NCI-H226 (cell line): ENCODE measurements at regions not wholly inside any gene's neighbourhood (a gene's known extent, or its start where the extent isn't known, plus 50 kb on each side); places are given as distances from the start of the nearest gene placed in this dataset.
"Not testable (repeated sequence)": the region's sequence is repeated elsewhere in the genome, so short reads cannot be mapped to it uniquely, and the experiment has no call there.

Experiments used
- DNase-seq: peaks from one replicate; pipeline ENCODE4 v3.0.0-alpha.2; 2015

DNA sequence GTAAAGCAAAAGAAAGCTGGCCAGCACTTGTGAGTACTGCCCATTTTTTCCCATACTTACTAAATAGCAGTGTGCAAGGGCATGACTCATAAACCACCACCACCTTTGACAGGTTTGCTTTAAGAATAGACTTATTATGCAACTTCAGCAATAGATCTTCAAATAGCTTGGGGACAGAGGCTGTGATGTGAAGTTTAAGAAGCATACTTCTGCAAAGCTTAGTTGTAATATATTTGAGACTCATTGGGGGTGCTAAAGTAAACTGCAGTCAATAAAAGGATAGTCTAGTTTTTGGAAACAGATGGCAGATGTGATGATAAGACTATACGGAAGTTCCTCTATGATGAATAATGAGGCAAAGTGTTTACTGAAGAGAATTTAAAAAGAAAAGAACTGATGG is 210.0 kb downstream of the PLA2G4A start:
- DNase-seq, result peak; percentile 75

DNA sequence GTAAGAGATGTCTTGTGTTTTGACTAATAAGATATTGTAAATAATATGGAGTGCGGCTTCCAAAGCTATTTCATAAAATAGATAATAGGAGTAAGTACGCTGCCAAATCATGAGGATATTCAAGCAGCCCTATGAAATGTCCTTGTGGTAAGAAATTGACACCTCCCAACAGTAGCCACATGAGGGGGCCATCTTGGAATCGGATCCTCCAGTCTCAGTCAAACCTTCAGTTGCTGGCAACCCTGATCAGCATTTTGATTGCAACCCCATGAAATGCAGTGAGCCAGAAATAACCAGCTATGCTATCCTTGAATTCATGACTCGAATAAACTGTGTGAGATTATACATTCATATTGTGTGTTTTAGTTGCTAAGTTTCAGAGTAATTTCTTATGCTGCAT is 212.4 kb downstream of the PLA2G4A start:
- no peak for DNase-seq

DNA sequence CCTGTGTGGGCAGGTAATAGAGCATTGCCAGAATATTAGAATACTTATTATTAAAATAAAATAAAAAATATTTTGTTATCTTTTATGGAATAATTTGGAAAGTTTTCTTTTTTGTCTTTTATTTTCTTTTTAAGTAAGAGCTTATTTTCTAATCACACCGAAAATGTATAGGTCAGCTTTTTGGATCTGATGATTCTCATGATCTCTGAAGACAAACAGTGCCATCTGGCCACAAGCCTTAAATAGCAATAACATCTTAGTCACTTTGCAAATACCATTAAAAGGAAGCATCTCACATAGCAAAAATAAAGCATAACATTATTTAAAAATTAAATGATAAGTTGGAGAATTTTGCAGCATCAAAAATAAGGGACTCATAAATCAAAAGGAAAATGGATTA is 213.8 kb downstream of the PLA2G4A start:
- DNase-seq, result no peak

DNA sequence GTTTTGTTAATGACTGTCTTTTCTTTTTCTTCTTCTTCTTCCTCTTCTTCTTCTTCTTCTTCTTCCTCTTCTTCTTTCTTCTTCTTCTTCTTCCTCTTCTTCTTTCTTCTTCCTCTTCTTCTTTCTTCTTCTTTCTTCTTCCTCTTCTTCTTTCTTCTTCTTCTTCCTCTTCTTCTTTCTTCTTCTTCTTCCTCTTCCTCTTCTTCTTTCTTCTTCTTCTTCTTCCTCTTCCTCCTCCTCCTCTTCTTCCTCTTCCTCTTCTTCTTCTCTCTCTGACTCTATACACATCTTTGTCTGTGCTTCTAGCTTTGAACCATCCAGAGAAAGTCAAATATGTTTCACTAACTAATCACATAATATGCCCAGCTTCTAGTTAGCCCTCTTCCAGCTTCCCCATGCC is 214.7 kb downstream of the PLA2G4A start:
- DNase-seq, result not testable (repeated sequence)

DNA sequence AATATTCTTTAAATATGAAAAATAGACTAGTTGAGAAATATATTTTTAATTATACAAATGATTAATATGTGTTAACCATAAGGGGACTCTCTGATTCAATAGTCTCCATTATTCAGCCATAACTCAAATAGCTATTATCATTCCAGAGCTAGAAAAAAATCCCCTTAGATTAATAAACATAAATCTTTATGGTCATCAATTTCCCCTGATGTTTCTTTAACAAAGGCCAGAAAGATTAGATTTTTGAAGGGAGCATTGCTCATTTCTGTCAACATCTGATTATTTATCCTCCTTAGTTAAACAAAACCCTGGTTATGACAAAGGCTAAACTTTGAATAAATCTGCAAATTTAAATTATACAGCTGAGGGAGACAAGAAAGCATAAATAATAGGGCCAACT is 215.7 kb downstream of the PLA2G4A start:
- DNase-seq, result no peak

DNA sequence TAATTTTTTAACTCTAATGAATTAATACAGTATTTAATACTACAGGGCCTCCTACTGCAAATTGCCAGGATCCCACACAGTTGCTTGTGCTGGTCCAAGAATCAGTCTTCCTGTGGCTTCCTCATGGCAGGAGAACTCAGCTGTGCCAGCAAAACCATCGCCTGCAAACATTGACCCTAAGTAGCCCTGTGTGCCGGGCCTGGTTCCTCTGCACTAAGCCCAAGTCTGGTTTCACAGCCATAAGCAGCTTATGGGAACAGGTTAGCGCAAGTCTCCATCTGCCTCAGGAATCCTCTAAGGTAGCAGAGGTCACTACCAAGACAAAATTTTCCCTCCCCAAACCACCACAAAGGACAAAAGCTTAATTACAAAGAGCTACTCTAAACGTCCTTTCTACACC is 216.6 kb downstream of the PLA2G4A start:
- DNase-seq, result no peak

DNA sequence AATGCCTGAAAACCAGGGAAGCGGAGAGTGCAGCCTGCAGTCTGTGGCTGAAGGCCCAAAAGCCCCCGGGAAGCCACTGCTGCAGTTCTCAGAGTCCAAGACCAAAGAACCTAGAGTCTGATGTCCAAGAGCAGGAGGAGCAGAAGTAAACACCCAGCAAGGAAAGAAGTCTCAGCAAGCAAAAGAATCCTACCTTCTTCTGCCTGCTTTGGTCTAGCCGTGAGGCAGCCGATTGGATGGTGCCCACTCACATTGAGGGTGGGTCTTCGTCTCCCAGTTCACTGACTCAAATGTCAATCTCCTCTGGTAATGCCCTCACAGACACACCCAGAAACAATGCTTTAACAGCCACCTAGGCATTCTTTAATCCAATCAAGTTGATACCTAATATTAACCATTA is 217.5 kb downstream of the PLA2G4A start:
- DNase-seq, result no peak

DNA sequence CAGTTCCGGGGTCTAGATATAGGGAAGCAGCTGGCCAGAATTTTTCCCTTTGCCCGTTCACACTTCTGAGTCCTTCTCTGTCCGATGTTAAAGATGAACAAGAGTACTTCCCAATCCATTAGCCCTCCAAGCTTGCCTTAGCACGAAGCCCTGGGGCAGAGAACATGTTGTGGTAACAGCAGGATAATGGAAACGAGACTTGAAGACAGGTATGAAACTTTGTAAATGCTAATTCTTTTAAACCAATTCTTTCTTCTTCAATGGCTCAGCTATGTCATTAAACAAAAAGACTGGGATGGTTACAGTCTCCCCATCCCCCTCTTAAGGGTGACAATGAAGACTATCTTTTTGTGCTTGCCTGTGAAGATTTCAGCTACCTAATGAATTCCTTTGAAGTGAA is 218.5 kb downstream of the PLA2G4A start:
- DNase-seq, result no peak

DNA sequence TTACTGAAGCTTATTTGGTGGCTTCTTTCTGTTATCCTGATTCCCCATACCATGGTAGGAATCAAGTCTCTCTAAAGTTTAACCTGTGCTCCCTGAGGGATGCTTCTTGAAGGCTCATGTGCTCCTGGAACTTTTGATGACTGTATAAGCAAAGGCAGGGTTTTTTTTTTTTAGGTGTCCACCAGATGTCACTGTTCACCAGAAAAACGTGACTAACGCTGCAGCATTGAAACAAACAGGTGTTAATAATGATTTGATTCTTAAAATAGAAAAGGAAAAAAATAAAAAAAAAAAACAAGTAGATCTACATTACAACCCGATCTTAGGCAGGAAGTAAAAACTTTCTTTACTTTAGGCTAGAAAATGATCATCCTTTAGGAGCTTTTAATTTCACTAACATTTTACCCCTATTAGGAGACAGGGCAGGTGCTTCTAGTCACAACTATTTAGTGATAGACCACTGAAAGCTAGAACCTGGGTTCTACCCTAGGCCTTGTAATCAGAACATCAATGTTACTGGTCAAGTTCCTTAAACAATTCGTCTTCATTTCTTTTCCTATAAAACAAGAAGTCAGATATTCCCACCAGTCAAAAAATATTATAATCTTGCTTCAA is 223.0 kb downstream of the PLA2G4A start:
- no peak for DNase-seq

DNA sequence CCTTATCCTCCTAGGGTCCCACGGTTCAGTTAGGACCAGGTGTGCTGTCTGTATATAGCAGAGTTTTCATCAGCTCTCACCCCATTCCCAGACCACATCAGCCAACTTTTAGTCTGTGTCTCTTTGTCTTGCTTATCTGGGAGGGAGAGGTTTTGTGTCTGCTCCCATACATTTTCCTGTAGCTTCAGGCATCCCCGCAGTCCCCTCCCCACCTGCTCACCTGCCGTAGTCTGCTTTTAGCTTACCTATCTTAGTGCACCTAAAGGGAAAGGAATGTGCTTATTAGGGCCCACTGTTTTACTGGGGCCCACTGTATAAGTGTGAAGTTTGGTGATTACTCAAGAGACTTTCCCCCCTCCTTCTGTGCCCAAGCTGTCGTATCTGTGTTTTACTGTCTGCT is 225.1 kb downstream of the PLA2G4A start:
- DNase-seq, result no peak

DNA sequence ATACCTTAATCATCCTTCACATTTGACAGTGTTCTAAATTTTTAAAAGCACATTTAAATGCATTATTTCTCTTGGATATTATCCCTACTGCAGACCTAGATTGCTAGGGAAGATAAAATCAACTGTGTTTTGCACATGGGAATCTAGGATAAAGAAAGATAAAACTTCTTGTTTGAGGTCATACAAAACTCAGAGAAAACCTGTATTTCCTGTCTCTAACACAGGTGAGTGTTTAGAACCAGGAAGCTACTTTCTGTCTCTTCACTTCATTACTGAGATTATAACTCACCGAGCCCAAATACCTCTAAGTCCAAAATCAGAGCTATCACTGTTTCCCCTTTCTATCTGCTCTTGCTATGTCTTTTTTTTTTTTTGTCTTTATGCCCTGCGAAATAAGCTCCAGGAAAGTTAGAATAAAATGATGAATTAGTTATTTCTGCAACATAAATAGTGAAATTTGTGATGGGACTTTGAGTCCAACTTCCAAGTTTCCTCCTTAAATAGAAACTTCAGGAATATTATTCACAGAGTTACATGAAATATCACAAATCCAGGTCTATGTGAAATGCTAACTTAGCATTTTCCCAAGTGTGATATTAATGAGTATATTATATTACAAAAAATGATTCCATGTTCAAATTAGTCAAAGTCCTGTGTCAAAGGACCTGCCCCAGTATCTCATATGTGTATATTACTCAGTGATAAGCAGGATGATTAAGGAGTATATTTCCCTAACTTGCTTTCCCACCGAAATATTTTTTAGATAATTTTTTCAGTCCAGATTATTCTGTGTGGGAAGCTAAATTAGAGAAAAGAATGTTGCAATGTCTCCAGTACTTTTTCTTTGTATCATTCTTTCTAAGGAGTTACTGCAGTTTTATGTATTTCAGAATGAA is 226.4 kb downstream of the PLA2G4A start:
- DNase-seq, result peak; percentile 35

DNA sequence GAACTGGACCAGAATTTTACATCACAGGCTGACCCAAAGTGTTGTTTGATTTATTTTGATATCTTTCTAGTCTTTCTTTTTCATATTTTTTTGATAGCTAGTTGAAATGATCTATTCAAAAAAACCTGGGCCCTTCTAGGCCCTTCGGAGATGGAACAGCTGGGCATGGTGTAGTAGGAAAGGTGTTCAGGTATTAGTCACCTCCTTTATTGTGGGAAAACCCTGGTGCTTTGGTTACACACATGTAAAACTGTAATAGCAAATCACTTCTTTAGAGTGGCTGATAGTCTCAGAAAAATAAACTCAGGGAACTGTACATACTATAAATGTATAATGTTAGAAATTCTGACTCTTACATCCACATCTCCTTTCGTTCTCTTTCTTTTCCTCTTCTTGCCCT is 234.5 kb downstream of the PLA2G4A start:
- no peak for DNase-seq

DNA sequence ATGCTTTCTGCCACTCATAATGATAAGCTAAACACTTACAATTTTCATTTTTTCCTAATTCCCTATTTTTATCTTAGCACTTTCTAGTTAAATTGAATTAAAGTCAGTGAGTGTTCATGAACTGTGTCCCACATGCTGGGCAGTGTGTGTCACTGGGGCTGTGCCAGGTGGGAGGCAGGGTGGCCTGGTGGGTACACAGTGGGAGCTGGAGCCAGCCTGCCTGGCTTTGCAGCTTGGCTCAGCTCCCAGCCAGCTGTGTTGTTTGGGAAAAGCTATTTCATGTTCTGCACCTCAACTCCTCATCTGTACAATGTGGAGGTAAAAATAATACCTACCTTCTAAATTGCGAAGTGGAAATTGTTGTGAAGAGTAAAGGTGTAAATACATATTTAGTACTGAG is 238.4 kb downstream of the PLA2G4A start:
- no peak for DNase-seq

DNA sequence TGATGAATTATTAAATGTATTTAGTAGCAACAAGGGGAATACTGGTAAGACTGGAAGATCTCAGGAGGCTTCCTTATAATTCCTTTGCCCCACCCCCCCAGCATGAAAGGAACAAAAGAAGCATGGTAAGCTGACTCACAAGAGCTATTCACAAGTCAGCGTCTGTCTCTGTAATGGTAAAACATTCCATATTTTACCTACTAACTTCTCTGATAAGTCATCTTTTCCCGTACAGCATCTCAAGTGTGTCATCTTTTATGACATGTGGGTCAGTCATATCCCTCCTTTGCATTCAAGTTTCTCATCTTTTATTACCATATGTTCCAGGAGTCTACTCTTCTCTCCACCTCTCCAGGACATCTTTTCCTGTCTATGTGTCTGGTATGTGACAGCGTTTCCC is 241.3 kb downstream of the PLA2G4A start:
- peak; percentile 22 for DNase-seq

DNA sequence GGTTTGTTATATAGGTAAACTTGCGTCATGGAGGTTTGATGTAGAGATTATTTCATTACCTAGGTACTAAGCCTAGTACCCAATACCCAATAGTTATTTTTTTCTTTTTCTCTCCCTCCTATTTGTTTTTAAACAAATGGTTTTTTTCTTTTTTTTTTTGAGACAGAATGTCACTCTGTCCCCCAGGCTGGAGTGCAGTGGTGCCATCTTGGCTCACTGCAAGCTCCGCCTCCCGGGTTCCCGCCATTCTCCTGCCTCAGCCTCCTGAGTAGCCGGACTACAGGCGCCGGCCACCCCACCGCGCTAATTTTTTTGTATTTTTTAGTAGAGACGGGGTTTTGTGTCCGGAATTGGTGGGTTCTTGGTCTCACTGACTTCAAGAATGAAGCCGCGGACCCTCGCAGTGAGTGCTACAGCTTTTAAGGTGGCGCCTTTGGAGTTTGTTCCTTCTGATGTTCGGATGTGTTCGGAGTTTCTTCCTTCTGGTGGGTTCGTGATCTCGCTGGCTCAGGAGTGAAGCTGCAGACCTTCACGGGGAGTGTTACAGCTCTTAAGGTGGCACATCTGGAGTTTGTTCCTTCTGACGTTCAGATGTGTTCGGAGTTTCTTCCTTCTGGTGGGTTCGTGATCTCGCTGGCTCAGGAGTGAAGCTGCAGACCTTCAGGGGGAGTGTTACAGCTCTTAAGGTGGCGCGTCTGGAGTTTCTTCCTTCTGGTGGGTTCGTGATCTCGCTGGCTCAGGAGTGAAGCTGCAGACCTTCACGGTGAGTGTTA is 243.7 kb downstream of the PLA2G4A start:
- DNase-seq, result not testable (repeated sequence)

DNA sequence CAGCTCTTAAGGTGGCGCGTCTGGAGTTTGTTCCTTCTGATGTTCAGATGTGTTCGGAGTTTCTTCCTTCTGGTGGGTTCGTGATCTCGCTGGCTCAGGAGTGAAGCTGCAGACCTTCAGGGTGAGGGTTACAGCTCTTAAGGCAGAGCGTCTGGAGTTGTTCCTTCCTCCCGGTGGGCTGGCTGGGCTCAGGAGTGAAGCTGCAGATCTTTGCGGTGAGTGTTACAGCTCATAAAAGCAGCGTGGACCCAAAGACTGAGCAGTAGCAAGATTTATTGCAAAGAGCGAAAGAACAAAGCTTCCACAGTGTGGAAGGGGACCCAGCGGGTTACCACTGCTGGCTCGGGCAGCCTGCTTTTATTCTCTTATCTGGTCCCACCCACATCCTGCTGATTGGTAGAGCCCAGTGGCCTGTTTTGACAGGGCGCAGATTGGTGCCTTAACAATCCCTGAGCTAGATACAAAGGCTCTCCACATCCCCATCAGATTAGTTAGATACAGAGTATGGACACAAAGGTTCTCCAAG is 244.3 kb downstream of the PLA2G4A start:
- not testable (repeated sequence) for DNase-seq

DNA sequence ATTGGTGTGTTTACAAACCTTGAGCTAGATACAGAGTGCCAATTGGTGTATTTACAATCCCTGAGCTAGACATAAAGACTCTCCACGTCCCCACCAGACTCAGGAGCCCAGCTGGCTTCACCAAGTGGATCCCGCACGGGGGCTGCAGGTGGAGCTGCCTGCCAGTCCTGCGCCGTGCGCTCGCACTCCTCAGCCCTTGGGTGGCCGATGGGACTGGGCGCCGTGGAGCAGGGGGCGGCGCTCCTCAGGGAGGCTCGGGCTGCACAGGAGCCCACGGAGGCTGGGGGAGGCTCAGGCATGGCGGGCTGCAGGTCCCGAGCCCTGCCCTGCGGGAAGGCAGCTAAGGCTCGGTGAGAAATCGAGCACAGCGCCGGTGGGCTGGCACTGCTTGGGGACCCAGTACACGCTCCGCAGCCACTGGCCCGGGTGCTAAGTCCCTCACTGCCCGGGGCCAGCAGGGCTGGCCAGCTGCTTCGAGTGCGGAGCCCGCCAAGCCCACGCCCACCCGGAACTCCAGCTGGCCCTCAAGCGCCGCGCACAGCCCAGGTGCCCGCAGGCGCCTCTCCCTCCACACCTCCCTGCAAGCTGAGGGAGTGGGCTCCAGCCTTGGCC is 245.0 kb downstream of the PLA2G4A start:
- not testable (repeated sequence) for DNase-seq

DNA sequence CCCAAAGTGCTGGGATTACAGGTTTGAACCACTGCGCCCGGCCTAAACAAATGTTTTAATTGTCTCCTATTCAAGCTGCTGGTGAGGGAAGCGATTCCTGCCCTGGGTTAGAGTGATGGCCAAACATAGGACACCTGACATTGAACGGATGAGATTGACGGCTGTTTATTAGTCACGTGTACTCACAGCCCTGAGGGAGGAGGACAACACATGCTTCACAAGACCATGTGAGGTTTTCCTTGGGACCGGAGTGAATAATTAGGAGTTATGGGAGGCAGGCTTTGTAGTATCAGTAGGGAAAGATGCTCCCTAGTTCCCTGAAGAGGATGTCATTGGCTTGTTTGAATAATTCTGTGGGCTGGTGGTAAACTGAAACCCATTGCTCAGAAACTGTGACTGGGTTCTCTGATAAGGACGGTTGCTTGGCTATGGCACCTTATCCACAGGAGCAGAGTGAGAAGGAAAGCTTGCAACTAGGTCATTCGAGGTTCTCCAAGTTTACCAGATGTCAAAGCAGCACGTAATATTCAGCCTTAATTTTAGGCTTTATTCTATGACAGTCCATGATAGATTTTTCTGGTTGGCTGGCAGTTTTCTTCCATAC is 245.8 kb downstream of the PLA2G4A start:
- DNase-seq, result no peak

DNA sequence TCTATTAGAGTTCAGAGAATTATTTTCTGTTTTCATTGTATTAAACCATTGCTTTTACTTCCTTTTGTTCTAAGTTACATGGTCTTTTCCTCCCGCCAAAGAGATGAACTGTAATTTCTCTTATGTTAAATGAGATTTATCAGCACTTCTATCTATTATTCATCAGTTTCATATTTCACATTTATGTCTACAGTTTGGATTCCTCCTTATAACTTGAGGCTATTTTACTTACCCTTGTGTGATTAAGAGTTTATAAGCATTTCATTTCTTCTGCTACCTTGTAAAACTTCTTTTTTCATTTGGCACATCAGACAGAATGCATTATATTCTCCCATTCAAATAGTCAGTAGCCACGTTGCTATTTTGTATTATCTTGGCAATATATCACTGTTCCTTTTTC is 248.2 kb downstream of the PLA2G4A start:
- DNase-seq, result no peak

DNA sequence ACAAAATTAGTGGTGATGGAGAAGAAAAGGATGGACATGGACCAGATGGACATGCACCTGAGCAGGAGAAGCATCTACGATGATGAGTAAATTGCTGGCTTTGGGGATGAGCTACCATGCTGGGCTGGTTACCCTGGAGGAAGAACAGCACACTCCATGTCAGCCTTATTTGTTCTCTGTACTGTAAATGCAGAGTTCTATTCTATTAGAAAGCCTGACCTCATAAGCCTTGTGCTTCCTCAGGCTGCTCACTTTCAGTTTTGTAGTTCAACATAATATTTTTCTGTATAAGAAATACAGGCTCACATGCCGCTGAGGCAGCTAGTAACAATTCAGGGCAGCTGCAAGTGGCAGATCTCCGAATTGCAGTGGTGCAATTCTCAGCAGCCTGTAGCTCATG is 249.6 kb downstream of the PLA2G4A start:
- DNase-seq, result no peak

DNA sequence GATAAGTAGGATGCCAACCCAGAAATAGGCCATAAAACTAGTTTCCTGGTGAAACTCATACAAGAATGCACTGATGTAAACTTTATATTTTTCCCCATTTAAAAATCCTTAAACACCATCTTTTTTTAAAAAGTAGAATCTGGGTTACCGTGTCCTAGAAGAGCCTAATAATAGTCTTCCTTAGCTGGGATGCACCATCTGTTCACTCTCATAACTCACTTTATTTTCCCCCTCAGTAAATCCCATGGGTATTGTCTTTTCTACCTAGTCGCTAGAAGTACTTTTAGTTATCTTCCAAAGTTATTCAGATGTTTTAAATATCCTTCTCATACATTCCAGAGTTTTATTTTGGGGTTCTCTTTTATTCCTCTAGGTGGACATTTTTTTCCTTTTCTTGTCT is 250.2 kb downstream of the PLA2G4A start:
- no peak for DNase-seq

DNA sequence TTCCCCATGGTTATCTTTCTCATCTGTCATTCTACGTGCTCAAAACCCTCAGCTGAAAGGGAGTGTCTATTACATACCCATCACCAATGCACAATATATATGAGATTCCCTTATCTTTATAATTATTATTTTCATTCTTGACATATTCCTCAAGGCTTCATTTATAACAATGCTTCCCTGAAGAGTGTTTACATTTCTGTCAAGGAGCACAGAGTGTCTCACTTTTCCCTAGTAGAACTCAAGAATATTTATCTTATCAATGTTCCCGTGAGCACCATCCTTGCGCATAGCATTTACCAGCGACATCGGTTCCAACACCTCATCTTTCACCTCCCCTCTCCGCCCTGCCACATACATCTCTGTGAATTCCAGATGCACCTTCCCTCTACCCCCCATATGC is 250.6 kb downstream of the PLA2G4A start:
- no peak for DNase-seq

DNA sequence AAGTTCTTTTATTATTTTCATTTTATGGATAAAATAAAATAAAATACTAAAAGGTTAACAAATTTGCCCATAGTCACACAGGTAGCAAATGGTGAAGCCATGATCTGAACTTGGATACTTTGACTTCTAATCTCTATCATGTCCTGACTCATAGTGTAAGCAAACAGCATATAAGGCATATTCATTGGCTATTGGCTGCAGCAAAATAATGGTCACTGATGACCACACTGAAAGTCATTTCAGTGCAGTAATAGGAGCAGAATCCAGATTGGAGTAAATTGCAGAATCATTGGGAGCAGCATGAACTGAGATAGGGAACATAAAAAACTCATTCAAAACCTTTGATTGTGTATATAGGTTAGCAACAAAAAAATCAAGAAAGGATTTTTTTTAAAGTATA is 262.9 kb downstream of the PLA2G4A start:
- DNase-seq, result peak; percentile 54
